IPS-NIHi11 (cell line): ENCODE measurements at regions not wholly inside any gene's neighbourhood (a gene's known extent, or its start where the extent isn't known, plus 50 kb on each side); places are given as distances from the start of the nearest gene placed in this dataset.
"Not testable (repeated sequence)": the region's sequence is repeated elsewhere in the genome, so short reads cannot be mapped to it uniquely, and the experiment has no call there.

Experiments
- DNase-seq: peaks from one replicate; pipeline ENCODE4 v3.0.0; 2012; ENCODE audit warnings: mixed read lengths, low spot score

DNA sequence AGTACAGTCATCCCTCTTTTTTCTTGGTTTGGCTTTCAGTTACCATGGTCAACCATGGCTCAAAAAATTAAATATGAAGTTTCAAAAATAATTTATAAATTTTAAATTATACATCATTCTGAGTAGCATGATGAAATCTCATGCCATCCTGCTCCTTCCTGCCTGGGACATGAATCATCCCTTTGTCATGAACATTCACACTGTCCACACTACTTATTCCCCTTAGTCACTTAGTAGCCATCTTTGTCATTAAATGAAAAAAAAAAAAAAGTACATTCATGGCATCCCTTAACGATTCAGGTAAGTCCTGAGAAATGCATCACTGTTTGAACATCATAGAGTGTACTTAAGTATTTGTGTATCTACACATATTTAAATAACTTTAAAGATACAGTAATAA is 1046.3 kb downstream of the ROBO2 start:
- DNase-seq, result no peak

DNA sequence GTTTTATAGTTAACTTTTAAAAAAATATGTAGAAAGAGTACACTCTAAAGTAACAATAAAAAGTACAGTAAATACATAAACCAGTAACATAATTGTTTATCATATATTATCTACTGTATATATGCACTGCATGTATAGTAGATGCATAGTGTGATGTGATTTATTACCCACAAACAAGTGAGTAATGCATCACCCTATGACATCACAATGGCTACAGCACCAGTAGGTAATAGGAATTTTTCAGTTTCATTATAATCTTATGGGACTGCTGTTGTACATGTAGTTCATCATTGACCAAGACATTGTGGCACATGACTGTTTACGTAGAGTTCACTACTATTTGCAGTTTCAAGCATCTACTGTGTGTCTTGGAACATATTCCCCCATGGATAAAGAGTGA is 1047.2 kb downstream of the ROBO2 start:
- no peak for DNase-seq

DNA sequence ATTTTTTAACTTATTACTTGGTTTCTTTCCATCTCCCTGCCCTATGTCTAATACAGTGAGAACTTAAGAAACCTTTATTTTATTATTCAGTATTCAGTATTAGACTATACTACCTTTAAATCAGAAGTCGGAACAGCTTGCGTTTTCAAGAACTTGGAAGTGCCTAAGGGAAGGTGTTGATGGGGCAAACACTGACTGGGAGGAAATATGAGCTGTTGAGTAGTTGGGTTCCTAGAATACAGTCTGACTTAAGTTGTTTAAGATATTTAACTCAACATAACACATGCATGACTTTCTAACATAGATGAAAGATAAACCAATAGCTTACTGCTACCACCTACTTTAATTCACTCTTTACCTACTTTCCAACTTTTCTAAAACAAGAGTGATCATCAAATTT is 1048.1 kb downstream of the ROBO2 start:
- no peak for DNase-seq

DNA sequence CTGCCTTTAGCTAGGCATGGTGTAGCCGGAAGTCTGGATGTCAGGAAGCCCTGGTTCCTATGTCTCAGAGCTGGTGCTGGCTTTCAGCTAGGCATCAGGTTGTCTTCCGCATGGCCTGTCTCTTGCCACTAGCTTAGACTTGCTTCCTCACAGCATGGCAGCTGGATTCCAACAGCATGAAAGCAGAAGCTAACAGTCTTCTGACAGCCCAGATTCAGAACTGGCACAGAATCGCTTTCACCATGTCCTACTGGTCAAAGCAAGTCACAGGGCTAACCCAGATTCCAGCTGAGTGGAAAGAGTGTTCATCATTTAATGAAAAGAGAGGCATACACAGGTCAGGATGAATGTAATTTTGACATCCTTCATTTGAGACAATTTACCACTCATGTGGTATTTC is 1050.5 kb downstream of the ROBO2 start:
- DNase-seq, result no peak

DNA sequence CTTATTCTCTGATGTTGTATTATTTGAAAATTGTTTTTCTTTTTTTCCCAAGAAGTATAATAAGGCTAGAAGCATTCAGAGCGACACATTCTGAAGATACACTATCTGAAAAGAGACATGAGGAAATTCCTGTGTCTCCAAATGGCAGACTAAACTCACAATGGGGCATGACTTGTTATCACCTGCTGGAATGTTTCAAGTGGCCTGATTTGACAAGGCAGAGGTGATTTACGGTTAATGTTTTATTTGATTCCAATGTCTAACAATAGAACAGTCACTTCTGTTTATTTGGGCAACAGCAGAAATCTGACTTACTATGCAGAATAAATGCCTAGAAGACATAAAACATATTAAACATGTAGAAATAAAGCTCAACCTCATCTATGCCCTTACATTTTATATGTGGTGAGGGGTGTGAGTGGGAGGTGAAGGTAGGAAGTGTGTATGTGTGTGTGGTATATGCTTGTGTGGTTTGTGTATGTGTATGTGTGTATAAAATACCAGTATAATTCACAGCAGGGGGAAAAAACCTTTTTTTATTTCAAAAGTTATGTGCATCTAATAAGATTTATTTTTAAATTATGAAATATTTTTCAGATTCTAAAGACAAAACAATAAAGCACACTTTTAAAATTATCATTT is 1051.7 kb downstream of the ROBO2 start:
- DNase-seq, result no peak

DNA sequence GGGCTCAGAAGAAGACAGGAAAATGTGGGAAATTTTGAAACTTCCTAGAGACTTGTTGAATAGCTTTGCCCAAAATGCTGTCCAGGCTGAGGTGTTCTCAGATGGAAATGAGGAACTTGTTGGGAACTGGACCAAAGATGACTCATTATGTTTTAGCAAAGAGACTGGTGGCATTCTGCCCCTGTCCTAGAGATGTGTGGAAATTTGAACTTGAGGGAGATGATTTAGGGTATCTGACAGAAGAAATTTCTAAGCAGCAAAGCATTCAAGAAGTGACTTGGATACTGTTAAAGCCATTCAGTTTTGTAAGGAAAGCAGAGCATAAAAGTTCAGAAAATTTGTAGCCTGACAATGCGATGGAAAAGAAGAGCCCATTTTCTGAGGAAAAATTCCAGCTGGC is 1052.7 kb downstream of the ROBO2 start:
- not testable (repeated sequence) for DNase-seq

DNA sequence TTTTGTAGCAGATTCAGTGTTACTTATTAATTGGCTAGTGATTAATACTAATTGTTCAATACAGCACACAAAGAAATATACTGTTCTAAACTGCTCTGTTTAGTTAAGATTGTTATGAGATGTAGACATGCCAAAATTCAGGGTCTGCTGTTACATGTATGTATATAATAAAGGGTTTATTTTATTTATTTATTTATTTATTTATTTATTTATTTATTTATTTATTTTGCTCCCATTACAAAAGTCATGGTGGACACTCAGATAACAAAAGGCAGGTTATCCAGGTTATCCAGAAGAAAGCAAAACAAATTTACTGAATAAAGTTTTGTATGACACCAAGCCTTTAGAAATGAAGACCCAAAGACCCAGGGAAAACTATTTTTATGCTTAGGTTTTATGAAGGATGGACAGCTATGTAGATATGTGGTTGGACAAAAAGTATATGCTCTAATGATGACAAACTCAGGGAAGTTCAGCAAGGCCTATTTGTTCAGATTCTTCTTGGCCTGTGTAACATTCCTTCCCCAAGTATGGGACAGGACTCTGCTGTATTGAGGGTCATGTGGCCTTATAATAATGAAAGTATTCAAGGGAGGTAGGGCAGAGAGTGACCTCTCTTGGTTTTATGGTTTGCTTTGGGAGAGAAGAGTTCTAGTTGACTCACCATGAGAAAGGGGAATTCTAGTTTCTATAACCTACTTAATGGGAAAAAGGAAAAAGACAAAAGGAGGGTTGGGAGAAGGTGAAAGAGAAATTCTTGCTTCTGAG is 1056.8 kb downstream of the ROBO2 start:
- no peak for DNase-seq

DNA sequence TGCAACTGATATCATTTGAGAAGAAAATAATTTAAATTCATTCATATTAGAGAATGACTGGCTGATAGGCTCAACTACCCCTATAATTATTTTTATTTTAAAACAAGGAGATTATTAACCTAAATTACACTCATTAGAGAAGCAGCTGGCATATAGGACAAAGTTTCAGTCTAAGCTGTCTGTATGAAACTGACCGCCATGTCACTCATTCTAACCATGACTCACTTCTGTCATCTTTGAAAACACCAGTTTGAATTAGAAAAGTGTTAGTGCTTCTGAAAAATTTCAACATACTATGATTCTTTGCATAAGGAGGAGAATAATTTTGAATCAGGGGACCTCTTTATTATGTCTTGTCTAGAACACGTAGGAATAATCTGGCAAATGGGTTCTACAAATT is 1058.5 kb downstream of the ROBO2 start:
- no peak for DNase-seq

DNA sequence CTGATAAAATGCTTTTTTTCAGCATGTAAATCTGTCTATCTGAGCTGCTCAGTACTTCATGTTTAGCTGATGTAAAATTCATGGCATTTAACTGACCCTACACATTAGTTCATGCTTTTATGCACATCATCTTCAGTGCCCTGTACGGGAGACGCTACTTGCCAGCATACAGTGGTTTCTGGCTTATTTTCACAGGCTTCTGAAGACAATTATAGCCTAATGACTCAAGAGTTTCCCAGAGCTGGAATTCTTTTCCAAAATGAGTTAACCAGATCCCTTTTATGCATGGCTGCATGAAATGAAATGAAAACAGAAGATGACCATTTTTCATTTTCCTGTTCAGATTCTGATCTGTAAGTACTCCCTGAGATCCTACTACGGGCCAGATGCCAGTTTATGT is 1061.5 kb downstream of the ROBO2 start:
- DNase-seq, result no peak

DNA sequence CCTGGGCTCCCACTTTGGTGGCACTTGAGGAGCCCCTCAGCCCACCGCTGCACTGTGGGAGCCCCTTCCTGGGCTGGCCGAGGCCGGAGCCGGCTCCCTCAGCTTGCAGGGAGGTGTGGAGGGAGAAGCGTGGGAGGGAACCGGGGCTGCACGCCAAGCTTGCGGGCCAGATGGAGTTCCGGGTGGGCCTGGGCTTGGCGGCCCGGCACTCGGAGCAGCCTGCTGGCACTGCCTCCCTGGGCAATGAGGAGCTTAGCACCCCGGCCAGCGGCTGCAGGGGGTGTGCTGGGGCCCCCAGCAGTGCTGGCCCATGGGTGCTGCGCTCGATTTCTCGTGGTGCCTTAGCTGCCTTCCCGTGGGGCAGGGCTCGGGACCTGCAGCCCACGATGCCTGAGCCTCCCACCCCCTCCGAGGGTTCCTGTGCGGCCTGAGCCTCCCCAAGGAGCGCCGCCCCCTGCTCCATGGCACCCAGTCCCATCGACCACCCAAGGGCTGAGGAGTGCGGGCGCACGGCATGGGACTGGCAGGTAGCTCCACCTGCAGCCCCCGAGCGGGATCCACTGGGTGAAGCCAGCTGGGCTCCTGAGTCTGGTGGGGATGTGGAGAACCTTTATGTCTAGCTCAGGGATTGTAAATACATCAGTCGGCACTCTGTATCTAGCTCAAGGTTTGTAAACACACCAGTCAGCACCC is 1068.5 kb downstream of the ROBO2 start:
- not testable (repeated sequence) for DNase-seq

DNA sequence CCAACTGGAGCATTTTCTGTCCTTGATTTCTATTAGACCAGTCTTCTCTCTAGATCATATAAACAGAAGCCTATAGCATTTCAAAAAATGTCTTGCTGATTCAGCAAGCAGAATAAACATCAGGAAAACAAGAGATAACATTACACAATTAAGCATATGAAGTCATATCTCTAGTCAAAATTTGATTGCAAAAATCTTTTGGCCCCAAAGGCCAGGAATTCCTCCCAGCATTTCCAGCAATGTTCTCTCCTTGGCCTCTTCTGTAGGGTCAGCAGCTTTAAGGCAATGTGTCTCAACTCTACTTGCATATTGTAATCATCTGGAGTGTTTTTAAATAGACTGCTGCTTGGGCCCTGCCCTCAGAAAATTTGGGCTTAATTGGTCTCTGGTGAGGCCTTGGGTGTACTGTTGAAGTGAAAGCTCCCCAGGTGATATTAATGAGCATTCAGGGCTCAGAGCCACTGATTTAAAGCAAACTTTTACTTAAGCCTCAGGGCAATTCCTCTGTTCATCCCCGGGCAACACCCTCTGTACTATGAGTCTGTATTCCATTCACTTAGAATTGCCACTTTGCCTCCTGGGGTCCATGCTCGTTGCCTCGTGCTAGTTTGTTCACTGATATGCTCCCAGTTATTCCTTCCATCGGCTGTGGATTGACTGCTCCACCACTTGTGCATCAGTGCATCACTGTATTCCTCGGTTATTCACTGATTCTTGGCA is 1072.6 kb downstream of the ROBO2 start:
- no peak for DNase-seq

DNA sequence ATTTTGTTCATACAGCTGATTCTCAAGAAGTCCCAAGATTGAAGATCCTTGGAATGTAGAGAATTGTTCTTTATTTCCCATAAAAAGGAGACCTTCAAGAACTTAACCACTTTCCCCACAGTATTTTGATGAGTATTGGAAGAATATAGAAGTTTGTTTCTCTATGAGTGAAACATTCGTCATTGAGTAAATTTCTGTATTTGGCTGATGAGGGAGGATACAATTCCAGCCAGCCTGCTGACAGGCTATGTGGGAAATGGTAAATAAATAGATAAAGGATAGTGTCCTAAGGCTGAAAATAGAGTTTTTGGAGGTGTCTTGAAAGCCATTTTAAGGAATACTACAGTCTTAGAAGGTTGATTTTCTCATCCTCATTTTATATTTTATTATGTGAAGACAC is 1076.1 kb downstream of the ROBO2 start:
- no peak for DNase-seq

DNA sequence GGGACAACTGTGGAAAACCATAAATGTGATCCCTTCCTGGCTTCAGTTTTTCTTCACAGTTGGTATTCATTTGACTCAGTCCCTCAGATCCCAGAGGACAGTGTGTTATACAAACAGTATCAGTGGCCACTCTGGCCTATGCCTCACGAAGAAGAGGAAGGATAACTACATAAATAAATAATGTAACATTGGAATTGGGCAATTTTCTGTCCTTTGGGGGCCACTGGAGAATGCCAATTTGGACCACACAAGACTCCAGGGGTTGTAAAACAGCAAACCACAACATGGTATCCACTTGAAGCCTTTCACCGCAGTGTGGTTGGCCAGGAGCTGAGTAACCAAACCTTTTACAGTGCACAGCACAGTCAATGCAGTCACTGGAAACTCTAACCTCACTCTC is 1077.0 kb downstream of the ROBO2 start:
- DNase-seq, result no peak

DNA sequence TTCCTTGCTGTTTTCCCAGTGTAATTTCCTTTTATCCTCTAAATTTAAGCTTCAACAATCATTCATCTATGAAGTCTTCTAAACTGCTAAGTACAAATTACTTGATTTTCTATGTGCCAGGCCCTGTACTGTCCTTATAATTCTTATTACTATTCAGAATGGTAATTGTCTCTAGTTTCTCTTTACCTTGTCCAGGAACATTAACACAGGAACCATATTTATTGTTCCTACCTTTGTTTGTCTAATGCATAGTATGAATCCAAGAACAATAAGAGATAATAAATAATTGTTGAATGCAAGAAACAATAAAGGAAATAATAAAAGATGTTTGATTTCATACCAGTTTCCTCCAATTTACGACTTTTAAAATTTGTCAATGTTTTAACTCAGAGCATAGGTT is 1083.2 kb downstream of the ROBO2 start:
- DNase-seq, result no peak

DNA sequence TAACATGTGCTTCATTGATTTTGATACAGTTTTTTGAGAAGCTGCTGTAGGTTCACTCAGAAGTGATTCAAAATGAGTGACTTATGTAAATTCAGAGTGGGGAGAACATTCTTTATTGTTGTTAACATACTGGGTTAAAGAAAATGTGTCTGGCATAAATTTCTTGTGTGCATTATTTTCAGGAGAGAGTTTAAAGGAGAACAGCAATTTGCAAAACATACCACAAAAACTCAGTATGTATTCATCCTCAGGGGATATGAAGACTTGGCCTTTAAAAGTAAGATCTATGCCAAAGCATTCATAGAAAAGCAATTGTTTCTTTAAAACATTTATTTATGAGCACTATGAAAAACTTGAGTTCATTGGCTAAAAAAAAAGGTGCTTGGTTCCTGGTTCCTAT is 1089.8 kb downstream of the ROBO2 start:
- no peak for DNase-seq

DNA sequence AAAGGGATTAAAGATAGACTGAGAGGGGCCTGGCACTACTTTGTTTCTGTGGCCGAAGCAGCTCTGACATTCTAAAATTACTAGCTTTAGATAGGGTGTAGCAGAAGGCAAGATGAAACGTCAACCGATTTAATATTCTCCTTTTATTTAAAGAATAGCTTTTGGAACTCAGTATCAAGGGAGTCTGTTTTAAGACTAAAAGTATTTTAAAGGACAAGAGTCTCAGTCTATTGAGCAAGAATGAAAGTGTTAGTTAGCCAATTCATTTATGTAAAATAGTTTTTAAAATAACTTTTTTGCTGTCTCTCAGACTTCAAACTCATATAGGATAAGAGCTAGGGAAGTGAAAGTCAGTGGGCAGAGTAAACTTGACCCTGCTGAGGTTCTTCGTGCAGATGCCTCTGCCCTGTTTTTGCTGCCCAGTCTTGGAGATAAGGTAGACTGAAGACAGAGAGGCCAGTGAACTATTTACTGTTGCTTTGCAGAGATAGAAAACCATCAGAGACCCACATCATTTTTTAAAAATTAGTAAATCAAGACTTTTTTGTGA is 1090.9 kb downstream of the ROBO2 start:
- DNase-seq, result no peak

DNA sequence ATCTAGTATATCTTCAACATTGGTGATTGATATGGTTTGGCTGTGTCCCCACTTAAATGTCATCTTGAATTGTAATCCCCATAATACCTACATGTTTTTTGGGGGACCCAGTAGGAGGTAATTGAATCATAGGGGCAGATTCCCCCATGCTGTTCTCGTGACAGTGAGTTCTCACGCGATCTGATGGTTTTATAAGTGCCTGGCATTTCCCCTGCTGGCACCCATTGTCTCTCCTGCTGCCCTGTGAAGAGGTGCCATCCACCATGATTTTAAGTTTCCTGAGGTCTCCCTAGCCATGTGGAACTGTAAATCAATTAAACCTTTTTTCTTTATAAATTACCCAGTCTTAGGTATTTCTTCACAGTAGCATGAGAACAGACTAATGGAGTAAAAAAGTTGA is 1094.6 kb downstream of the ROBO2 start:
- no peak for DNase-seq

DNA sequence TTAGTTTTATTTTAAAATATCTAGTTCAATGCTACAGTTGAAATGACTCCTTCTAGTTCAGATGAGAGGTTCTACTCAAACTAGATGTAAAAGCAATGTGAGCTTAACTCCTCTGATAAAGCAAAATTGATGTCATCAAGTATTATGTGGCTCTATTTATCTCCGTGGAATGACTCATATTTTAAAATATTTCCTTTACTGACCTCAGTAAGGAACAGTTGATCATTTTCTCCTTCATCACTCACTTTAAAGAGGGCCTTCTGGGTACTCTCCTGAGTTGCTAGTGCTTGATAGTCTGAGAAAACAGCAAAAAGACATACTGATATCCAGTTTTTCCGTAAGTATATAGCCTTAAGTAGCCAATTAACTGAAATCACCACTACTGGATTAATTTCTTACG is 1099.3 kb downstream of the ROBO2 start:
- no peak for DNase-seq

DNA sequence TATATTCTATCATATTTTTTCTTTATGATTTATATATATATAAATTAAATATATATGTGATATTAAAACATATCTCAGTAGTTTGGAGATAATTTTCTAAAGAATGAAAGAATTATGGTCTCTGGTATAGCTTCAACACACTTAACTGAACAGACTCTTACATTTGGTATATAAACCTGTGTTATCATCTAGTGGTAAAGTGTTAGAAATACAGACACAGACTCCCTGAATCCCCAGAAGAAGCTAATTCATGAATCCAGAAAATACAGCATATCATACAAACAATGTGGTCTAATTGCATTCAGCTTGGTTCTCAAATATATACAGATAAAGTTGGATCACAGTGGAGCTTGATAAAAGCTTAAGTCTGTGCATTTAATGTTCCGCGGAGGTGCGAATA is 1100.4 kb downstream of the ROBO2 start:
- DNase-seq, result no peak

DNA sequence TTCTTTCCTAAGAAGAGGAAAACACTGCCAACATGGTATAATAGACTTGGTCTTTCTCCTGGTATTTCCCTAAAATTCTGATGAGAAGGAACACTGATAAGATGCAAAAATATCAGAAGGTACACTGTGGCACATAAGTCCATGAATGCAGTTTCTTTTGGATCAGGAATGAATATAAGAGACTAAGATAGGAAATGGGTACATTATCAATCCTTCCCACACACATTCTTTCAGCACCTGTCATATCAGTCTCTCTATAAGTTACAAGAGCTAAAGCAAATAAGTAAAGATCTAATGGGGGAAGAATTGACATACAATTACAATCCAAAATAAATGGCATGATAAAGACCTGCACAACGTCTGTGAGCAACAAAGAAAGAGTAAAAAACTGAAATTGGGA is 1101.0 kb downstream of the ROBO2 start:
- DNase-seq, result no peak

DNA sequence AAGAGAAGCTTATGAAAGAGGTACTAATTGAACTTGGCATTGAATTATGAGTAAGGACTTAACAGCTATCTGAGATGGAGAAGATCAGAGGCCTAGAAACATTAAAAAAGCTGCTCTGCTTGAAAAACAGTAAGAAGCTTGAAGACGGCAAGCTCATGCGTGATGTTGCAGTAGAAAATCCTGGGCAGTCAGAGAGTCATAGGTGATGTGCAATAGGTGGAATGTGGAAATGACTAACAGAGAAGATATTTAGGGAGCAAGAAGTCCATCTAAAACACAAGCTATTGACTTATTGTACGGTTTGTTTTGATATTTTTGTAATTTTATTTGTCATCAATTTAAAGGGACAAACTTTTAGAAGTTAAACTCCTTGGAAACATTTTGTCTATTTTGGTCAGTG is 1101.4 kb downstream of the ROBO2 start:
- no peak for DNase-seq

DNA sequence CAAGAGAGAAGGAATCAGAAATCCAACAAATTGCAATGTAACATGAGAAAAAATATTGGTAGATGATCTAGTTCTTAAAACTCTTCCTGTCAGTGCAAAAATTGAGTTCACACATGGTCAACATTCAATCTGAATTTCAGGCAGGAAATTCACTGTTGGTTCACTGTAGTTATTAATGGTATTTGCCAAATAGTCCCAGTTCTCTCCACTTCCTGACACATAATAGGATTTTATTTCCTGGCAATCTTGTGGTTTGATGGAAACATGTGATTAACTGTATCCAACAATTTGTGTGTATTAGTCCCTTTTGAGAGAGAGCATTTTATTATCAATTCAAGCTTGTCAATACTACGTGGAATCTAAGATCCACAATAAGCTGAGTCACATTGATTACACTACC is 1103.1 kb downstream of the ROBO2 start:
- no peak for DNase-seq
